Thyroid gland (tissue), 4 donors: ENCODE measurements at regions not wholly inside any gene's neighbourhood (a gene's known extent, or its start where the extent isn't known, plus 50 kb on each side); places are given as distances from the start of the nearest gene placed in this dataset.

Experiments
- CTCF ChIP-seq, 6 experiments: fragments of 200-600 bp in 3 of 6; fragments of 450-650 bp in 3 of 6; sonication (generic) in 3 of 6; IDR thresholded peaks; one replicate each; pipeline ENCODE4 v1.5.1; 2016 to 2019; ENCODE audit warnings: antibody characterized with exemption in 6 of 6, mild to moderate bottlenecking in 2 of 6, inconsistent platforms in 1 of 6, moderate library complexity in 1 of 6
- POLR2A ChIP-seq, 2 donors: fragments of 450-650 bp; IDR thresholded peaks; one replicate each; pipeline ENCODE4 v1.6.1; 2017; ENCODE audit warnings: antibody characterized with exemption in 2 of 2, mild to moderate bottlenecking in 2 of 2, moderate library complexity in 1 of 2

GRCh38 chr5:101539315-101539714, 636.2 kb upstream of the ST8SIA4 start:
- TF ChIP-seq CTCF (IDR thresholded peaks at IDR 0.05): no peak
- TF ChIP-seq POLR2A (IDR thresholded peaks at IDR 0.05): no peak
